GM12875 (cell line): ENCODE measurements at regions not wholly inside any gene's neighbourhood (a gene's known extent, or its start where the extent isn't known, plus 50 kb on each side); places are given as distances from the start of the nearest gene placed in this dataset.

Experiments used
- H3K4me3 ChIP-seq: one replicate; pipeline ENCODE4 v1.5.1; 2011; ENCODE audit warnings: low read depth, low read length, control low read depth
- TF ChIP-seq, protein P1 (sequence below): IDR thresholded peaks from 2 replicates; pipeline ENCODE4 v1.5.1; 2011; ENCODE audit warnings: low read depth, mild to moderate bottlenecking, control low read depth, inconsistent platforms, low read length, moderate library complexity, borderline replicate concordance; ENCODE audit not compliant: insufficient read depth

DNA sequence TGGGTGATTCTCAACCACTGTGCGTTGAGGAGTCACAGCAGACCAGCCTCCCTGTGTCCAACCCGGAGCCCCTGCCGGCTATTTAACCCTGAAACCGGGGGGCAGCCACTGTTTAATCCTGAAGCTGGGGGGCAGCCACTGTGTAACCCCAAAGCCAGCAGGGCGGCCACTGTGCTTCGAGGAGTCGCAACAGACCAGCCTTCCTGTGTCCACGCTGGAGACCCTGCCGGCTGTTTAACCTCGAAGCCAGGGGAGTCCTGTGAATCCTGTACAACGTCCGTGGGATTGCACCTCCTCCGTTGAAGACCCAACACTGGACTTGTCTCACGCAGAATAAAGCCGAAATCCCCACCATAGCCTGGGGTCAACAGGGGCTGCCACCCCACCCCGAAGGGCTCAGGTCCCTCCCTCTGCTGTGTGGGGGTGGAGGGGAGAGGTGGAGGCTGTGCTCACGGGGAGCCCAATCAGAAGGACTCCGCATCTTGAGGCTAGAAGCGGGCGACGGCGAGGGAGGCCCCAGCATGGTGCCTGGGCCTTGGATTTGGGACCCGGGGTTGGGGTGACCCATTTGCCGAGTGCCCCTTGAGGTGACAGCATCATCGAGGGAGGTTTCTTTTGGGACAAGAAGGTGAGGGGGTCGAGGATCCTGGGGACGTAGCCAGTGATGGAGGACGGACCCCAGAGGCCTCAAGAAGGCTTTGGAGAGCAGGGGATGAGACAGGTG lies 94.9 kb downstream of the ADRA2C start:
- no peak overlapping the region for H3K4me3 ChIP-seq
- TF ChIP-seq, protein P1, sequence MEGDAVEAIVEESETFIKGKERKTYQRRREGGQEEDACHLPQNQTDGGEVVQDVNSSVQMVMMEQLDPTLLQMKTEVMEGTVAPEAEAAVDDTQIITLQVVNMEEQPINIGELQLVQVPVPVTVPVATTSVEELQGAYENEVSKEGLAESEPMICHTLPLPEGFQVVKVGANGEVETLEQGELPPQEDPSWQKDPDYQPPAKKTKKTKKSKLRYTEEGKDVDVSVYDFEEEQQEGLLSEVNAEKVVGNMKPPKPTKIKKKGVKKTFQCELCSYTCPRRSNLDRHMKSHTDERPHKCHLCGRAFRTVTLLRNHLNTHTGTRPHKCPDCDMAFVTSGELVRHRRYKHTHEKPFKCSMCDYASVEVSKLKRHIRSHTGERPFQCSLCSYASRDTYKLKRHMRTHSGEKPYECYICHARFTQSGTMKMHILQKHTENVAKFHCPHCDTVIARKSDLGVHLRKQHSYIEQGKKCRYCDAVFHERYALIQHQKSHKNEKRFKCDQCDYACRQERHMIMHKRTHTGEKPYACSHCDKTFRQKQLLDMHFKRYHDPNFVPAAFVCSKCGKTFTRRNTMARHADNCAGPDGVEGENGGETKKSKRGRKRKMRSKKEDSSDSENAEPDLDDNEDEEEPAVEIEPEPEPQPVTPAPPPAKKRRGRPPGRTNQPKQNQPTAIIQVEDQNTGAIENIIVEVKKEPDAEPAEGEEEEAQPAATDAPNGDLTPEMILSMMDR: no peak

DNA sequence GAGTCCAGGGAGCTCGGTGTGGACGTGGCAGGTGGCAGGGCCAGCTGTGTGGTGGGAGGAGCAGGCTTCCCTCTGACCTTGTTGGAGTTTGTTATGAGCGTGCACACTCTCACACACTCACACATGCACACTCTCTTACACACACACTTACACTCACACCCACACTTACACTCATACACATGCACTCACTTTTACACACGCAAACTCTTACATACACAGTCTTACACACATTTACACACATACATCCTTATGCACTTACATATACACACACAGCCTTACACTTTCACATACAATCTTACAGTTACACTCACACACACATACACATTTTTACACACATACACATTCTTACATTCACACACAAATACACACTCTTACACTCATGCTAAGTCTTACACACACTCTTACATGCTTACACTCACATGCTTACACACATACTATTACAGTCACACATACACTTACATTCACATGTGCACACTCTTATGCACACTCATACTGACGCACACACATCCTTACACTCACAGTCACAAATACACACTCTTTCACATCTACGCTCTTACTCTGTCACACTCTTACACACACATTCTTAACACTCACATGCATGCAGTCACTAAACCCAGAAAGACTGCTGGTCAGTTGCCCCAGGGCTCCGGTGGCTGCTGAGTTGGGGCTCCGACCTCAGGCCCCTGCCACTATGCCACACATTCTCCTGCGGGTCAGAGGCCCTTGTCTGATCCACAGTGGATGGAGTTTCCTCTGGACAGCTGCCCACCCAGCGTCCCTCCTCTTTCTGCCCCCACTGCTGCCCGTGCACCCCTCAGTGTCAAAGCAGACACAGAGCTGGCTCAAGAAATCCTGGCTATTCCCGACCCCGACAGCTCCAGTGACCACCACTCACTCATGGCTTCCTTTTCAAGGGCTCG lies 95.8 kb downstream of the ADRA2C start:
- TF ChIP-seq, protein P1: no peak
- H3K4me3 ChIP-seq: no peak overlapping the region

DNA sequence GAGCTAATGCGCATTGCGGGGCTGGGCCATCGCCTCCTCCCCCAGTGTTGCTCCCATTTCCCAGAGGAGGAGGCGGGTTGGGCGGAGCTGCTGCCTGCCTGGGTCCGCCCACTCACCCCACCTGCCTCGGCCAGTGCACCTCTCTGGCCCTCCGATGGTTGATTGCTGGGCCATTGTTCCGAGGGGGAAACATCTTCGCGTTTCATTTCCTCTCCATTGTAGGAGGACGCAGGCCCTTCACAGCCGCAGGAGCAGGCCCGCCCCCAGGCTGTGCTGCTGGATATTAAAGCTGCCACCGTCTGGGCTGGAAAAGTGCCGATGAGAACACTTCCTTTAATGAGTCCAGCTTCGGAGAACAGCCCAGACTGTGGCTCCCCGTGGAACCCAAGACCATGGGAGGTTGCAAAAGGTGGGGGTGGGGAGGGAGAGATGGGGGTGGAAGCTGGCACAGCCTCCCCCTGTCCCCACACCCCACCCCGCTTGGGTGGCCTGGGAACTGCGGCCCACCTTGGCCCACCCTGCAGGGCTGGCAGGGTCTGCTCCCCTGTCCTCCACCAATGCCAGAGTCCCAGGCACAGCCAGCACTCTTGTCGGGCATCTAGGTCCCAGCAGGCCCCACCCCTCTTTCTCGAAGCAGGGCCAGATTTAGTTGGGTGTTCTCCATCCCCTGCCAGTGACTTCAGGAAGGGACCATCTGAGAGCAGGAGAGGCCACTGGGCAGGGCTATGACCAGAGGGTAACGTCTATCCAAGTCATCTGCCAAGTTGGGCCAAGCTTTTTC lies 96.6 kb downstream of the ADRA2C start:
- H3K4me3 ChIP-seq: no peak overlapping the region

DNA sequence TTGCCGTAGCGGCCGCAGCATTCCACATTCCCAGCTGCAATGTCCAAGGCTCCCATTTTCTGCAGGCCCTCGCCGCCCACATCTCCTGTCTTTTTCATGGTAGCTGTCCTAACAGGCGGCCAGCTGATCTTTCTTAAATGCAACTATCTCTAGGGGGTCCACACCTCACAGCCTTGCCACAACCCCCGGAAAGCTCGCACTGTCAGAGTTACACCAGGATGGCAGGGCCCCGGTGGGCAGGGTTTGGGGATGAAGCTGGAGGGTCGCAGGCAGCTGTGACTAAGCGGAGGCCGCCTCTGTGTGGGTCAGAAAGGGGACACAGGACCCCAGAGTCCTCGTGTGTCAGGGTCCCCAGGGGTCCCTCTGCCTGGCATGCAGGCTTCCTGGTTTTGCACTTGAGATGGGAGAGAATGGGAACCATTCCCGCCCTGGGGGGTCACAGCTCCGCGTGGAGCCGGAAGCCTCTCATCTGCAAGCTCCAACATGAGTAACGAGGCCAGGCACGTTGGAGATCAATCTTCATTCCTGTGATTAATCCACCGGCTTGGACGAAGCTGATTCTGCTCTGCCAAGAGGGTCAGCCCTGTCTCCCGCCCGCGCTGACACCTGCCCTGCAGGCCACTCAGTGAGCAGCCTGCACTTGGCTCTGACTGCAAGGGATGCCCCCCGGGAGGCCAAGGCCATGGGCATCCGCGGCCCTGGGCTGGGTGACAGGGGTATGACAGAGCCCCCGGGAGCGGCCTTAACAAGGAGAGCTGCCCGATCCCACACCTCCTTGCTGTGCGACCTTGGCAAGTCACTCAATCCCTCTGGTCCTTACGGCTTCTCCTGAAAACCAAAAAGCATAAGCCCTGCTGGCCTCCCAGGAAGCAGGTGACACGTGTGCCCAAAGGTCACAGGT lies 97.9 kb downstream of the ADRA2C start:
- TF ChIP-seq, protein P1: no peak
- no peak overlapping the region for H3K4me3 ChIP-seq

More for the DNA sequence above, 96.6 kb downstream of the ADRA2C start:
- TF ChIP-seq, protein P1: no peak

DNA sequence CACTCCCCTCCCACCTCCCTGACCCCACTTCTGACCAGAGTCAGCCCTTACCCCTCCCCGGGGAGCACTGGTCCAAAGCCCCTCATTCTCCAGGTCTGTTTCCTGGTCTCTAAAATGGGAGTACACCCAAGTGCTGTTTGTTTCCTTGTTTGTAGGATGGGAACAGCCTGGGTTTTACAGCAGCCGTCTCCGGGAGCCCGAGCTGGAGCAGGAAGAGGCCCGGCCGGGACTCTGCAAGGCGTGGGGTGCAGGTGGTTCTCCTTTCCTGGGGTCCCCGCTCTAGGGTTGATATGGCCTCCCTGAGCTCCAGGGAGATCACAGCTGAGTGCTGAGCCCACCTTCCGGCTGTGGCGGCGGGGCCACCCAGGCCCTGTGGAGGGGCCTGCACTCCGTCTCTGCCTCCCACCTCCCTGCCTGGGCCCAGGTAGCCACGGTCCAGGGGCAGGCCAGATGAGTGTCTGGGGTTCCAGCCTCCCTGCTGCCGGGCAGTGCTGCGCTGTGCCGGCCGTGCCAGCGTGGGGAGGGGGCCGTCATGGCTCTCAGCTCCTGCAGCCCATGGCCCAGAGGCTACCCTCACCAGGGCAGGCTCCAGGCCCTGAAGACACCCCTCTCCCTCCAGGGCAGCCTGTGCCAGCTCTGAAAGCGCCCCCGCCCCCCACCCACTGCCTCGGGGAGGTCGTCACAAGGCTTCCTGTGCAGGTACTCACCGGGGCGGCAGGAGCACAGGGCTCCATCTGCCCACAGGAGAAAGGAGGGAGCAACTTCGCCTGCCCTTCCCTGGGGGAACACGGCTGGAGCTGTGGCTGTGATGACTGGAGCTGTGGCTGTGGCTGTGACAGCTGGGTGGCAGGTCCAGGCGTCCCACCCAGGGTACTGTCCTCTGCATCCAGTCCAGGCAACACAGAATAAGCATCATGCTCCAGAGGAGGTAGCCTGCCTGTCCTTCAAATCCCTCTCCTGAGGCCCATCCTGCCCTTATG lies 98.8 kb downstream of the ADRA2C start:
- TF ChIP-seq, protein P1: no peak
- H3K4me3 ChIP-seq: no peak overlapping the region
